ENCODE measurements at regions not wholly inside any gene's neighbourhood (a gene's known extent, or its start where the extent isn't known, plus 50 kb on each side); places are given as distances from the start of the nearest gene placed in this dataset.

DNA sequence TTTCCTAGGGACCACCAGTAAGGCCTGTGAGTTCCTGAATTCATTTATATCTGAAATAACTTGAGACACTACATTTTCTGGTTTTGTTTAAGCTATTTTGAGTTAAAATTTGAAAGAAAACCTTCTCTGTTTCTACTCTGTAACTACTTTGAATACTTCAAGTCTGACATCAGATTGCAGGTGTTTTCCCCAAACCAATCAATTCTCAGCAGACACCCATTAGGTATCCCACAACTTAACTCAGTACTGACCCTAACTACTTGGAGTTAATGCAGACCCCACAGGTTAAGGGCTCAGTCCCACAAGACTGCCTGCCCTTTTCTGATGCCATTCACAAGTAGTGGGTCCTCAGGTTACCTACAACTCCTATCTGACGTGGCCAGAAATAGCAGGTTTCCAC is 1100.0 kb upstream of the SLIT2 start:
- TF ChIP-seq, protein P1, sequence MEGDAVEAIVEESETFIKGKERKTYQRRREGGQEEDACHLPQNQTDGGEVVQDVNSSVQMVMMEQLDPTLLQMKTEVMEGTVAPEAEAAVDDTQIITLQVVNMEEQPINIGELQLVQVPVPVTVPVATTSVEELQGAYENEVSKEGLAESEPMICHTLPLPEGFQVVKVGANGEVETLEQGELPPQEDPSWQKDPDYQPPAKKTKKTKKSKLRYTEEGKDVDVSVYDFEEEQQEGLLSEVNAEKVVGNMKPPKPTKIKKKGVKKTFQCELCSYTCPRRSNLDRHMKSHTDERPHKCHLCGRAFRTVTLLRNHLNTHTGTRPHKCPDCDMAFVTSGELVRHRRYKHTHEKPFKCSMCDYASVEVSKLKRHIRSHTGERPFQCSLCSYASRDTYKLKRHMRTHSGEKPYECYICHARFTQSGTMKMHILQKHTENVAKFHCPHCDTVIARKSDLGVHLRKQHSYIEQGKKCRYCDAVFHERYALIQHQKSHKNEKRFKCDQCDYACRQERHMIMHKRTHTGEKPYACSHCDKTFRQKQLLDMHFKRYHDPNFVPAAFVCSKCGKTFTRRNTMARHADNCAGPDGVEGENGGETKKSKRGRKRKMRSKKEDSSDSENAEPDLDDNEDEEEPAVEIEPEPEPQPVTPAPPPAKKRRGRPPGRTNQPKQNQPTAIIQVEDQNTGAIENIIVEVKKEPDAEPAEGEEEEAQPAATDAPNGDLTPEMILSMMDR (conservative IDR thresholded peaks at IDR 0.05; ENCODE audit: control insufficient read depth, insufficient read depth, low read depth, low read length), result no peak
- DNase-seq (ENCODE audit: low read depth), result no peak
- no peak overlapping the region for H3K4me3 ChIP-seq (ENCODE audit: control insufficient read depth, low read depth, low read length)

DNA sequence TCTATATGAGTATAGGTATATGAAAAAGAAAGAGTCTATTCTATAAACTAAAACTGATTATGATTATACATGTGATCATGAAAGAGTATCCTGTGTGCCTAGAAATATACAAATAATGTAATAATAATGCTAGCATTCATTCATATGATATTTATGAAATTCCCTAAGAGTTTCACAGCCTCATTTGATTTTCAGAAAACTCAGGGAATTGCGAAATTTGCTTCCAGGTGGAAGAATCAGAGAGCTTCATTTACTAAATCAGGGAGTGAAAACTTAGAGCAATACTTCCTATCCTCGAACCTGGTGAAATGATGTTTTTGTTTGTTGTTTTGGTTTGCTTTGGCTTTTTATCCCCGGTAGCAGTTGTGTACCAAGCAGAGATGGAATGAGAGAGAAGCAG is 1105.7 kb upstream of the SLIT2 start:
- TF ChIP-seq, protein P1 (conservative IDR thresholded peaks at IDR 0.05; ENCODE audit: control insufficient read depth, insufficient read depth, low read depth, low read length), result no peak
- no peak for DNase-seq (ENCODE audit: low read depth)
- H3K4me3 ChIP-seq (ENCODE audit: control insufficient read depth, low read depth, low read length), result no peak overlapping the region

DNA sequence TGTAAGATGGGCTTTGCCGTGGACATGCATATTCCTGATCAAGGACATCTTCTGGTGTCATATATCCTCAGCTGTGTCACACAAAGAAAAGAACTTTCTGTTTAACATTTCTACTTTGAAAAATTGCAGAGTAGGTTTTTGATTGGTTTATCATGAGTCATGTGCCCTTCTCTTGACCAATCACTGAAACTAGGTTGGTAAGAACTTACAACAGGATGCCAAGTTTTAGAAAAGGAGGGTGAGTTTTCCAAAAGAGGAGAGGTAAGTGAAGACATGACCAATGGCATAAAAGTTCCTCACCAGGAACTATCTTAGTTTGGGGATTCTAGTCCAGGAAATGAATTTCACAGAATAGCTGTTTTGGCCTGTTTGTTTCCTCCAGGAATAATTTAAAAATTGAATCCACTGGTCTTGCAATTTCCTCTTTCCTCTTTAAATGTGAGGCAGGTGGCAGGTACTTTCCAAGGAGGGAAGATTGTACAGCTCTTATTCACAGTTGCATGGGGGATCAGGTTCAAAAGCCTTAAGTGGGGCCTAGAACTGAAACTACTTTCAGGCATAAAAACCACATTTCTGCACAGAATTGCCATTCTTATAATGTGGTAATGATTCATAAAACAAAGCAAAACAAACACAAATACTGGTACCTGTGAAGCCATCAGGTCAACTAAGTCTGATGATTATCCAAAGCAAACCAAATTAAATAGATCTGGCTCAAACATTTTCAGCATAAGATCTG is 1114.5 kb upstream of the LCORL start:
- DNase-seq (ENCODE audit: low read depth), result no peak
- TF ChIP-seq, protein P1 (conservative IDR thresholded peaks at IDR 0.05; ENCODE audit: control insufficient read depth, insufficient read depth, low read depth, low read length), result no peak

DNA sequence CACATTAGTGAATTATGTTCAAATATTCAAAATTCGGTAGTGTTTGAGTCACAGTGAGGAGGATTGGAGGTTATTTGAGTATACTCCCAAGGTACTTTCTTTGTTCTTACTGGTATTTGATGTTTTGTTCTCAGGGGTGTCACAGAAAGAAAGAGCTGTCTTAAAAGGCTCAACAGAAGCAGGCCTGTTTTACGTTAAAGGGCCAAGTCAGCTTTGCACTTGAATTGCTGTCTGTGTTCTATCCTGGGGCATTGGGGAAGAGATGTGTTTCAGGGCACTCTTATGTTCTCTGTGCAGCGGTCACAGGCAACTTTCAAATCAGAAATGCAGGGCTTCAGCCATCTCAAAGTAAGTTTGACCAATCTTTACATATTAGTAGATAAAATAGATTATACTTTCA is 1113.1 kb upstream of the LCORL start:
- DNase-seq (ENCODE audit: low read depth), result no peak
- H3K4me3 ChIP-seq (ENCODE audit: control insufficient read depth, low read depth, low read length), result no peak overlapping the region
- TF ChIP-seq, protein P1 (conservative IDR thresholded peaks at IDR 0.05; ENCODE audit: control insufficient read depth, insufficient read depth, low read depth, low read length), result no peak

More for the DNA sequence above, 1114.5 kb upstream of the LCORL start:
- no peak overlapping the region for H3K4me3 ChIP-seq (ENCODE audit: control insufficient read depth, low read depth, low read length)

DNA sequence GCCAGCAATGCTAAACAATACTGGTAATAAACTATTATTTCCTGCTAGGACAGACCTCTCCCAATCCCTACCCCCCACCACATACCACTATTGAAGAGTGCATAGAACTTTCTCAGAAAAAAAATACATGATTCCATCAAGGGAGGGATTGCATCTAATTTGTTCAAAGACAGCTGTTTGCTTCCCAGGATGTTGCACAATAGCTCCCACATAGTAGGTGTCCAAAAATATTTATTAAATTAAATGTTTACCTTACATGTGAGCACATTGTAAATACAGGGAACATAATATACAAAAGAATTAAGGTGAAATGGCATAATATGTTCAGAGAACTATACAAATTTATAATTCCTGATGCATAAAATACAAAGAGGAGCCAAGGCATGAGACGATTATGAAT is 1111.8 kb upstream of the LCORL start:
- TF ChIP-seq, protein P1 (conservative IDR thresholded peaks at IDR 0.05; ENCODE audit: control insufficient read depth, insufficient read depth, low read depth, low read length), result no peak
- DNase-seq (ENCODE audit: low read depth), result no peak
- no peak overlapping the region for H3K4me3 ChIP-seq (ENCODE audit: control insufficient read depth, low read depth, low read length)

DNA sequence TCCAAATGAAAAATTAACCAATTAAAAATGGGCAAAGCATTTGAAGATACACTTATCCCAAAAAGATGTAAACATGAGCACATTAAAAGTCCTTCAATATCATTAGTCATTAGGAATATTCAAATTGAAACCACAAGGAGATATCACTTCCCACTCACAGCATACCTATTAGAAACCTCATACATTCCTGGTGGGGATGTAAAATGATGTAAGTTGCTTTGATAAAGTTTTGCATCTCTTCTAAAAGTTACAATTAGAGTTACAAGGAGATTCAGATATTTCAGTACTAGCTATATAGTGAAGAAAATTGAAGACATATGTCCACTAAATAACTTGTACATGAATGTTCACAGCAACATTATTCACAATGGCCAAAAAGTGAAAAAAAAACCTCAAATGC is 1109.3 kb upstream of the LCORL start:
- TF ChIP-seq, protein P1 (conservative IDR thresholded peaks at IDR 0.05; ENCODE audit: control insufficient read depth, insufficient read depth, low read depth, low read length), result no peak
- H3K4me3 ChIP-seq (ENCODE audit: control insufficient read depth, low read depth, low read length), result no peak overlapping the region
- peak; percentile 66 for DNase-seq (ENCODE audit: low read depth)
